Ishikawa (cell line): ENCODE measurements at regions not wholly inside any gene's neighbourhood (a gene's known extent, or its start where the extent isn't known, plus 50 kb on each side); places are given as distances from the start of the nearest gene placed in this dataset.

ENCODE experiments used
- CEBPB ChIP-seq: IDR thresholded peaks from 2 replicates; pipeline ENCODE4 v1.6.1; 2012
- CREB1 ChIP-seq: IDR thresholded peaks from 2 replicates; pipeline ENCODE4 v1.6.1; 2012; ENCODE audit warnings: low read depth
- EGR1 ChIP-seq: IDR thresholded peaks from 2 replicates; pipeline ENCODE4 v1.6.1; 2012
- EP300 ChIP-seq: IDR thresholded peaks from 2 replicates; pipeline ENCODE4 v1.6.1; 2012; ENCODE audit warnings: borderline replicate concordance
- MAX ChIP-seq: IDR thresholded peaks from 2 replicates; pipeline ENCODE4 v1.6.1; 2012
- NFIC ChIP-seq: IDR thresholded peaks from 2 replicates; pipeline ENCODE4 v1.6.1; 2012
- RAD21 ChIP-seq: IDR thresholded peaks from 2 replicates; pipeline ENCODE4 v1.6.1; 2012; ENCODE audit warnings: low read depth
- TAF1 ChIP-seq: IDR thresholded peaks from 2 replicates; pipeline ENCODE4 v1.6.1; 2012; ENCODE audit warnings: low read depth, mild to moderate bottlenecking
- TCF12 ChIP-seq: IDR thresholded peaks from 2 replicates; pipeline ENCODE4 v1.6.1; 2012; ENCODE audit warnings: low read depth
- TEAD4 ChIP-seq: IDR thresholded peaks from 2 replicates; pipeline ENCODE4 v1.6.1; 2012
- YY1 ChIP-seq: IDR thresholded peaks from 2 replicates; pipeline ENCODE4 v1.6.1; 2012; ENCODE audit warnings: low read depth
- ZBTB7A ChIP-seq: IDR thresholded peaks from 2 replicates; pipeline ENCODE4 v1.6.1; 2012; ENCODE audit warnings: low read depth
- TF ChIP-seq, protein P1 (sequence below): IDR thresholded peaks from 2 replicates; pipeline ENCODE4 v1.6.1; 2012; ENCODE audit warnings: low read depth, mild to moderate bottlenecking
- TF ChIP-seq, protein P2 (sequence below): IDR thresholded peaks from 2 replicates; pipeline ENCODE4 v1.6.1; 2012

DNA sequence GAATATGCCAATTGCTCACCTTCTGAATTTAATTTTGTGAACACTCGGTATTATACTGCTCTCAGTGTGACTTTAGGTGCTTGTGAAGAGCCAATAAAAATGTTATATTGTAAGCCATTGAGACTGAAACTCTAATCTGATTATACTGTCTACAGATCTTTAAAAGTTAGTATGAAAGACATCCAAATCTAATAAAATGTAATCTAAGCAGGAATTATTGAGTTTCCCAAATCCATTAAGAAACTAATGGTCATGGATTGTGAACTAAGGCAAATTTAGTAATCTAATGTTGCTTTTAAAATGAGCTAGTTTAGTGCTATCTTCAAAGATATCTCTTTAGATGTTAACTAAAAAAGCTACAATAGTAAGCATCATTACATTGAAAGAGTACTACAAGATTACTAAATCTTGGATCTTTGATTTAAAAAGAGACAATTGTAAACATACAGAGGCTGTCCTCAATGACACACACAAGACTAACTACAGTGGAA lies 1132.4 kb upstream of the B3GALT2 start:
- TF ChIP-seq EGR1, result no peak
- TF ChIP-seq, protein P1, sequence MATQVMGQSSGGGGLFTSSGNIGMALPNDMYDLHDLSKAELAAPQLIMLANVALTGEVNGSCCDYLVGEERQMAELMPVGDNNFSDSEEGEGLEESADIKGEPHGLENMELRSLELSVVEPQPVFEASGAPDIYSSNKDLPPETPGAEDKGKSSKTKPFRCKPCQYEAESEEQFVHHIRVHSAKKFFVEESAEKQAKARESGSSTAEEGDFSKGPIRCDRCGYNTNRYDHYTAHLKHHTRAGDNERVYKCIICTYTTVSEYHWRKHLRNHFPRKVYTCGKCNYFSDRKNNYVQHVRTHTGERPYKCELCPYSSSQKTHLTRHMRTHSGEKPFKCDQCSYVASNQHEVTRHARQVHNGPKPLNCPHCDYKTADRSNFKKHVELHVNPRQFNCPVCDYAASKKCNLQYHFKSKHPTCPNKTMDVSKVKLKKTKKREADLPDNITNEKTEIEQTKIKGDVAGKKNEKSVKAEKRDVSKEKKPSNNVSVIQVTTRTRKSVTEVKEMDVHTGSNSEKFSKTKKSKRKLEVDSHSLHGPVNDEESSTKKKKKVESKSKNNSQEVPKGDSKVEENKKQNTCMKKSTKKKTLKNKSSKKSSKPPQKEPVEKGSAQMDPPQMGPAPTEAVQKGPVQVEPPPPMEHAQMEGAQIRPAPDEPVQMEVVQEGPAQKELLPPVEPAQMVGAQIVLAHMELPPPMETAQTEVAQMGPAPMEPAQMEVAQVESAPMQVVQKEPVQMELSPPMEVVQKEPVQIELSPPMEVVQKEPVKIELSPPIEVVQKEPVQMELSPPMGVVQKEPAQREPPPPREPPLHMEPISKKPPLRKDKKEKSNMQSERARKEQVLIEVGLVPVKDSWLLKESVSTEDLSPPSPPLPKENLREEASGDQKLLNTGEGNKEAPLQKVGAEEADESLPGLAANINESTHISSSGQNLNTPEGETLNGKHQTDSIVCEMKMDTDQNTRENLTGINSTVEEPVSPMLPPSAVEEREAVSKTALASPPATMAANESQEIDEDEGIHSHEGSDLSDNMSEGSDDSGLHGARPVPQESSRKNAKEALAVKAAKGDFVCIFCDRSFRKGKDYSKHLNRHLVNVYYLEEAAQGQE, result no peak
- TF ChIP-seq ZBTB7A, result no peak

GRCh38 chr1:194309697-194310096 lies 1123.3 kb upstream of the B3GALT2 start:
- TF ChIP-seq RAD21 (no peak), MAX (no peak), CEBPB (no peak), EGR1 (no peak)
- TF ChIP-seq, protein P1, result no peak

- TF ChIP-seq, protein P2, sequence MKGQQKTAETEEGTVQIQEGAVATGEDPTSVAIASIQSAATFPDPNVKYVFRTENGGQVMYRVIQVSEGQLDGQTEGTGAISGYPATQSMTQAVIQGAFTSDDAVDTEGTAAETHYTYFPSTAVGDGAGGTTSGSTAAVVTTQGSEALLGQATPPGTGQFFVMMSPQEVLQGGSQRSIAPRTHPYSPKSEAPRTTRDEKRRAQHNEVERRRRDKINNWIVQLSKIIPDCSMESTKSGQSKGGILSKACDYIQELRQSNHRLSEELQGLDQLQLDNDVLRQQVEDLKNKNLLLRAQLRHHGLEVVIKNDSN, result no peak
- TF ChIP-seq CEBPB (no peak), EP300 (no peak), TEAD4 (no peak), MAX (no peak), EGR1 (no peak), YY1 (no peak), ZBTB7A (no peak), RAD21 (no peak), TAF1 (no peak), TCF12 (no peak), NFIC (no peak)
- TF ChIP-seq, protein P1, result no peak
These were observed 1122.9 kb upstream of the B3GALT2 start for GRCh38 chr1:194309269-194309668.

DNA sequence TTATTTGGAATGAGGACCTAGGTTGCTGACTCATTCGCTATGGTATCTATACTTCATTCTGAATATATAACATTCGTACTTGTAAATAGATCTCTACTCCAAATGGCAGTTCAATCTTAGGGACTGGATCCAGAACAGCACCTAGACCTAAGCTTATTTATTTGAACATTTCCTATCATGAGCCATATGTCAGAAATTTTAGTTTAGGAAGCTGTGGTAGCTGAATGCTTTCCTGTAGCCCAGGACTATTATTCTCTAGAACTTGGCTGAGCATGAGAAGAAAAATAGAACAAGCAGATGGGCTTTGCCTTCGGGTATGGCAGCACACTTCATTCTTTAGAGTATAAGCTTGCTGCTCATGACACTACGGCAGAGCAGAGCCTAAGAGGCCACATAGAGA lies 1114.4 kb upstream of the B3GALT2 start:
- no peak for TF ChIP-seq RAD21
- TF ChIP-seq MAX, result no peak
- no peak for TF ChIP-seq CEBPB
- no peak for TF ChIP-seq CREB1
- TF ChIP-seq TEAD4, result no peak
- TF ChIP-seq, protein P1, result no peak
